Liver (tissue), 8 donors: ENCODE measurements at regions not wholly inside any gene's neighbourhood (a gene's known extent, or its start where the extent isn't known, plus 50 kb on each side); places are given as distances from the start of the nearest gene placed in this dataset.

Source experiments
- DNase-seq: peaks from one replicate; pipeline ENCODE4 v3.0.0-alpha.2; 2017; ENCODE audit warnings: low spot score
- H3K27ac ChIP-seq, 2 donors: one replicate each; pipeline ENCODE4 v1.7.0; 2013; ENCODE audit warnings: inconsistent platforms in 2 of 2, low read length in 2 of 2, control low read depth in 1 of 2, low read depth in 1 of 2, mild to moderate bottlenecking in 1 of 2
- H3K27me3 ChIP-seq, 4 donors: one replicate each; pipeline versions ENCODE4 v1.6.1 to v1.7.0; 2013; ENCODE audit warnings: low read length in 3 of 4, inconsistent platforms in 1 of 4, mild to moderate bottlenecking in 1 of 4, moderate library complexity in 1 of 4; ENCODE audit not compliant: control insufficient read depth in 4 of 4, insufficient read depth in 4 of 4
- H3K36me3 ChIP-seq, 4 donors: one replicate each; pipeline versions ENCODE4 v1.6.1 to v1.7.0; 2013; ENCODE audit warnings: low read length in 3 of 4, mild to moderate bottlenecking in 3 of 4, low read depth in 1 of 4, moderate library complexity in 1 of 4; ENCODE audit not compliant: control insufficient read depth in 4 of 4, insufficient read depth in 3 of 4
- H3K4me1 ChIP-seq, 4 donors: one replicate each; pipeline versions ENCODE4 v1.6.1 to v1.7.0; 2013; ENCODE audit warnings: low read length in 3 of 4, mild to moderate bottlenecking in 3 of 4, moderate library complexity in 1 of 4; ENCODE audit not compliant: control insufficient read depth in 4 of 4, insufficient read depth in 4 of 4
- H3K4me3 ChIP-seq, 3 donors: one replicate each; pipeline versions ENCODE4 v1.6.1 to v1.7.0; 2013; ENCODE audit warnings: low read length in 3 of 3, control low read depth in 1 of 3, low read depth in 1 of 3, mild to moderate bottlenecking in 1 of 3
- H3K9ac ChIP-seq, 2 donors: one replicate each; pipeline ENCODE4 v1.7.0; 2013; ENCODE audit warnings: low read length in 2 of 2, mild to moderate bottlenecking in 2 of 2, moderate library complexity in 2 of 2, control low read depth in 1 of 2, low read depth in 1 of 2
- H3K9me3 ChIP-seq, 4 donors: one replicate each; pipeline versions ENCODE4 v1.6.1 to v1.7.0; 2013; ENCODE audit warnings: low read length in 3 of 4; ENCODE audit not compliant: control insufficient read depth in 4 of 4
- EGR1 ChIP-seq, 2 donors: IDR thresholded peaks; 2 replicates each; pipeline ENCODE4 v1.6.1; 2016 to 2018; ENCODE audit warnings: antibody characterized with exemption in 2 of 2, low read depth in 2 of 2
- FOXA1 ChIP-seq: IDR thresholded peaks from 2 replicates; pipeline ENCODE4 v1.6.1; 2016; ENCODE audit warnings: antibody characterized with exemption
- FOXA2 ChIP-seq: IDR thresholded peaks from 2 replicates; pipeline ENCODE4 v1.6.1; 2016; ENCODE audit warnings: antibody characterized with exemption
- GABPA ChIP-seq, 2 donors: IDR thresholded peaks in 1 of 2; conservative IDR thresholded peaks in 1 of 2; 2 replicates each; pipeline ENCODE4 v1.6.1; 2016; ENCODE audit warnings: antibody characterized with exemption in 2 of 2, mild to moderate bottlenecking in 1 of 2, moderate library complexity in 1 of 2
- HNF4A ChIP-seq, 2 donors: conservative IDR thresholded peaks; 2 replicates each; pipeline ENCODE4 v1.6.1; 2016; ENCODE audit warnings: antibody characterized with exemption in 2 of 2, mild to moderate bottlenecking in 2 of 2
- HNF4G ChIP-seq: IDR thresholded peaks from 2 replicates; pipeline ENCODE4 v1.6.1; 2016; ENCODE audit warnings: antibody characterized with exemption
- JUND ChIP-seq, 2 donors: IDR thresholded peaks; 2 replicates each; pipeline ENCODE4 v1.6.1; 2016; ENCODE audit warnings: antibody characterized with exemption in 2 of 2
- NR2F2 ChIP-seq: IDR thresholded peaks from 2 replicates; pipeline ENCODE4 v1.6.1; 2016; ENCODE audit warnings: antibody characterized with exemption
- RAD21 ChIP-seq, 2 donors: IDR thresholded peaks; 2 replicates each; pipeline ENCODE4 v1.6.1; 2016; ENCODE audit warnings: antibody characterized with exemption in 2 of 2, mild to moderate bottlenecking in 2 of 2
- RXRA ChIP-seq, 2 donors: IDR thresholded peaks; 2 replicates each; pipeline ENCODE4 v1.6.1; 2017 to 2018; ENCODE audit warnings: antibody characterized with exemption in 2 of 2, mild to moderate bottlenecking in 1 of 2
- SP1 ChIP-seq: IDR thresholded peaks from 2 replicates; pipeline ENCODE4 v1.6.1; 2018; ENCODE audit warnings: antibody characterized with exemption, mild to moderate bottlenecking
- TAF1 ChIP-seq: conservative IDR thresholded peaks from 2 replicates; pipeline ENCODE4 v1.6.1; 2016; ENCODE audit warnings: antibody characterized with exemption, mild to moderate bottlenecking
- YY1 ChIP-seq: IDR thresholded peaks from 2 replicates; pipeline ENCODE4 v1.6.1; 2016; ENCODE audit warnings: antibody characterized with exemption, mild to moderate bottlenecking
- WGBS: extraction: QIAGEN DNeasy Blood & Tissue Kit; methylation state at CpG from one replicate; pipeline ENCODE4 v1.1.7; 2013; 5-methylcytosine and 5-hydroxymethylcytosine counted together
- TF ChIP-seq, protein P1 (sequence below): IDR thresholded peaks from 2 replicates; pipeline ENCODE4 v1.6.1; 2016; ENCODE audit warnings: antibody characterized with exemption
- TF ChIP-seq, protein P2 (sequence below): IDR thresholded peaks from 2 replicates; pipeline ENCODE4 v1.6.1; 2016; ENCODE audit warnings: antibody characterized with exemption, mild to moderate bottlenecking
- TF ChIP-seq, protein P3 (sequence below): fragments of 150-350 bp; IDR thresholded peaks from 2 replicates; pipeline ENCODE4 v1.5.1; 2017; ENCODE audit warnings: improper control_type of control experiment, low read depth, low read length; ENCODE audit not compliant: missing input control
- TF ChIP-seq, protein P4 (sequence below): IDR thresholded peaks from 2 replicates; pipeline ENCODE4 v1.6.1; 2016; ENCODE audit warnings: antibody characterized with exemption
- TF ChIP-seq, protein P5 (sequence below): IDR thresholded peaks from 2 replicates; pipeline ENCODE4 v1.6.1; 2016; ENCODE audit warnings: antibody characterized with exemption
- donor health status: healthy.
- donor health status: healthy.
- donor health status: healthy.
- donor health status: healthy.
- donor health status: healthy.

DNA sequence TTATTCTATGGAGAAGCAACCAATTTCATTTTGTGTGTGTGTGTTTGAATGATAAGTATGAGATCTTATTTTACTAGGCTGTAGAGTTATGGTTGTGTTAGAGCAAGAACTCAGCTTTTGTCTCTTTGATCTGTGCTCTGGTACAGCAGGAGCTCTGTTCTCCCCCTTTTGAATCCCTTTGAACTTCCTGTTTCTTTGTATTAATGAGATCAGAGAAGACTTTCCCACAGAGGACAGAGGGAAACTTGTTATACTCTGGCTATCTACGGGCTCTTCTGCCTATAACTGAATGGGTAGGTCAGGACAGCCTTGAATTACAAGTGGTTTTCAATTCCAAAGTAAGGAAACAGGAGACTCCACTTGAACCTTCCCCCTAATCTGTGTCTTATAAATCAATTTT is 1015.0 kb upstream of the RAG2 start:
- Histone ChIP-seq H3K27me3 (no peaks in the 10 kb centered on the region), H3K4me1 (no peaks in the 10 kb centered on the region), H3K4me3 (no peak overlapping the region), H3K9ac (no peak overlapping the region), H3K9me3 (no peaks in the 10 kb centered on the region), H3K36me3 (no peaks in the 10 kb centered on the region), H3K27ac (no peak overlapping the region)
- no peak for DNase-seq
- TF ChIP-seq SP1: no peak
- TF ChIP-seq EGR1 (IDR thresholded peaks at IDR 0.05; ENCODE audit: low read depth in 2 of 2): no peak
- no peak for TF ChIP-seq YY1
- TF ChIP-seq FOXA1: no peak
- TF ChIP-seq, protein P1, sequence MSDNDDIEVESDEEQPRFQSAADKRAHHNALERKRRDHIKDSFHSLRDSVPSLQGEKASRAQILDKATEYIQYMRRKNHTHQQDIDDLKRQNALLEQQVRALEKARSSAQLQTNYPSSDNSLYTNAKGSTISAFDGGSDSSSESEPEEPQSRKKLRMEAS: no peak
- TF ChIP-seq RAD21 (IDR thresholded peaks at IDR 0.05): no peak
- TF ChIP-seq, protein P2, sequence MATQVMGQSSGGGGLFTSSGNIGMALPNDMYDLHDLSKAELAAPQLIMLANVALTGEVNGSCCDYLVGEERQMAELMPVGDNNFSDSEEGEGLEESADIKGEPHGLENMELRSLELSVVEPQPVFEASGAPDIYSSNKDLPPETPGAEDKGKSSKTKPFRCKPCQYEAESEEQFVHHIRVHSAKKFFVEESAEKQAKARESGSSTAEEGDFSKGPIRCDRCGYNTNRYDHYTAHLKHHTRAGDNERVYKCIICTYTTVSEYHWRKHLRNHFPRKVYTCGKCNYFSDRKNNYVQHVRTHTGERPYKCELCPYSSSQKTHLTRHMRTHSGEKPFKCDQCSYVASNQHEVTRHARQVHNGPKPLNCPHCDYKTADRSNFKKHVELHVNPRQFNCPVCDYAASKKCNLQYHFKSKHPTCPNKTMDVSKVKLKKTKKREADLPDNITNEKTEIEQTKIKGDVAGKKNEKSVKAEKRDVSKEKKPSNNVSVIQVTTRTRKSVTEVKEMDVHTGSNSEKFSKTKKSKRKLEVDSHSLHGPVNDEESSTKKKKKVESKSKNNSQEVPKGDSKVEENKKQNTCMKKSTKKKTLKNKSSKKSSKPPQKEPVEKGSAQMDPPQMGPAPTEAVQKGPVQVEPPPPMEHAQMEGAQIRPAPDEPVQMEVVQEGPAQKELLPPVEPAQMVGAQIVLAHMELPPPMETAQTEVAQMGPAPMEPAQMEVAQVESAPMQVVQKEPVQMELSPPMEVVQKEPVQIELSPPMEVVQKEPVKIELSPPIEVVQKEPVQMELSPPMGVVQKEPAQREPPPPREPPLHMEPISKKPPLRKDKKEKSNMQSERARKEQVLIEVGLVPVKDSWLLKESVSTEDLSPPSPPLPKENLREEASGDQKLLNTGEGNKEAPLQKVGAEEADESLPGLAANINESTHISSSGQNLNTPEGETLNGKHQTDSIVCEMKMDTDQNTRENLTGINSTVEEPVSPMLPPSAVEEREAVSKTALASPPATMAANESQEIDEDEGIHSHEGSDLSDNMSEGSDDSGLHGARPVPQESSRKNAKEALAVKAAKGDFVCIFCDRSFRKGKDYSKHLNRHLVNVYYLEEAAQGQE: no peak
- no peak for TF ChIP-seq FOXA2
- no peak for TF ChIP-seq TAF1
- no peak for TF ChIP-seq JUND (IDR thresholded peaks at IDR 0.05)
- TF ChIP-seq, protein P3, sequence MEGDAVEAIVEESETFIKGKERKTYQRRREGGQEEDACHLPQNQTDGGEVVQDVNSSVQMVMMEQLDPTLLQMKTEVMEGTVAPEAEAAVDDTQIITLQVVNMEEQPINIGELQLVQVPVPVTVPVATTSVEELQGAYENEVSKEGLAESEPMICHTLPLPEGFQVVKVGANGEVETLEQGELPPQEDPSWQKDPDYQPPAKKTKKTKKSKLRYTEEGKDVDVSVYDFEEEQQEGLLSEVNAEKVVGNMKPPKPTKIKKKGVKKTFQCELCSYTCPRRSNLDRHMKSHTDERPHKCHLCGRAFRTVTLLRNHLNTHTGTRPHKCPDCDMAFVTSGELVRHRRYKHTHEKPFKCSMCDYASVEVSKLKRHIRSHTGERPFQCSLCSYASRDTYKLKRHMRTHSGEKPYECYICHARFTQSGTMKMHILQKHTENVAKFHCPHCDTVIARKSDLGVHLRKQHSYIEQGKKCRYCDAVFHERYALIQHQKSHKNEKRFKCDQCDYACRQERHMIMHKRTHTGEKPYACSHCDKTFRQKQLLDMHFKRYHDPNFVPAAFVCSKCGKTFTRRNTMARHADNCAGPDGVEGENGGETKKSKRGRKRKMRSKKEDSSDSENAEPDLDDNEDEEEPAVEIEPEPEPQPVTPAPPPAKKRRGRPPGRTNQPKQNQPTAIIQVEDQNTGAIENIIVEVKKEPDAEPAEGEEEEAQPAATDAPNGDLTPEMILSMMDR: no peak
- no peak for TF ChIP-seq RXRA (IDR thresholded peaks at IDR 0.05)
- no peak for TF ChIP-seq HNF4G
- TF ChIP-seq NR2F2: no peak
- TF ChIP-seq, protein P4, sequence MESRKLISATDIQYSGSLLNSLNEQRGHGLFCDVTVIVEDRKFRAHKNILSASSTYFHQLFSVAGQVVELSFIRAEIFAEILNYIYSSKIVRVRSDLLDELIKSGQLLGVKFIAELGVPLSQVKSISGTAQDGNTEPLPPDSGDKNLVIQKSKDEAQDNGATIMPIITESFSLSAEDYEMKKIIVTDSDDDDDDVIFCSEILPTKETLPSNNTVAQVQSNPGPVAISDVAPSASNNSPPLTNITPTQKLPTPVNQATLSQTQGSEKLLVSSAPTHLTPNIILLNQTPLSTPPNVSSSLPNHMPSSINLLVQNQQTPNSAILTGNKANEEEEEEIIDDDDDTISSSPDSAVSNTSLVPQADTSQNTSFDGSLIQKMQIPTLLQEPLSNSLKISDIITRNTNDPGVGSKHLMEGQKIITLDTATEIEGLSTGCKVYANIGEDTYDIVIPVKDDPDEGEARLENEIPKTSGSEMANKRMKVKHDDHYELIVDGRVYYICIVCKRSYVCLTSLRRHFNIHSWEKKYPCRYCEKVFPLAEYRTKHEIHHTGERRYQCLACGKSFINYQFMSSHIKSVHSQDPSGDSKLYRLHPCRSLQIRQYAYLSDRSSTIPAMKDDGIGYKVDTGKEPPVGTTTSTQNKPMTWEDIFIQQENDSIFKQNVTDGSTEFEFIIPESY: no peak
- TF ChIP-seq, protein P5, sequence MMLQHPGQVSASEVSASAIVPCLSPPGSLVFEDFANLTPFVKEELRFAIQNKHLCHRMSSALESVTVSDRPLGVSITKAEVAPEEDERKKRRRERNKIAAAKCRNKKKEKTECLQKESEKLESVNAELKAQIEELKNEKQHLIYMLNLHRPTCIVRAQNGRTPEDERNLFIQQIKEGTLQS: no peak
- TF ChIP-seq HNF4A (conservative IDR thresholded peaks at IDR 0.05): no peak
- TF ChIP-seq GABPA (IDR thresholded peaks at IDR 0.05 in 1 of 2, conservative IDR thresholded peaks at IDR 0.05 in 1 of 2): no peak
- WGBS: 32% methylated on average over 1 of the region's 1 CpG
